GM19452 (cell line): ENCODE measurements at regions not wholly inside any gene's neighbourhood (a gene's known extent, or its start where the extent isn't known, plus 50 kb on each side); places are given as distances from the start of the nearest gene placed in this dataset.
"Not testable (repeated sequence)": the region's sequence is repeated elsewhere in the genome, so short reads cannot be mapped to it uniquely, and the experiment has no call there.

ENCODE experiments used
- ATAC-seq: cut with Tn5 transposase; IDR thresholded peaks from one replicate; pipeline ENCODE4 v1.9.1; 2021; ENCODE audit not compliant: unreplicated experiment

DNA sequence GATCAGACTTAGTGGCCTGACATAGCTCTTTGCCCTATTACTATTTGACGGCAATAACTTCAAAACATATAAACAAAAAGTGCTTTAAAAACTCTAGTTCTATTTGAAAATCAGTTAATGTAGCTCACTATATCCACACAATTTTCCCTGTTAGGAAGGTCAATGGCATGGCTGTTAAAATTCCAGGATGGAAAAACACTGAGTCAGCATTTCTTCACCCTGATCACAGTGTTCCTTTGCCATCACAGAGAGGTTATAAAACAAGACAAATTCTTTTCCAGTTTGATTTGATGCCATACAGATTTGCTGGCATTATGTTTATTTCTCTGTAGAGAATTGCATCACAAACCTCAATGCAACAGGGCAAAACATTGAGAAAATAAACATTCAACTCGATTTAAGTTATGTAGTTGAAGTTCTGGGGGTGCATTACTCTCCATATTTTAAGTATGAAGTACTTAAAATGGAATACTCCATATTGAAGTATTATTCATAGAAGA lies 253.7 kb upstream of the HSF2 start:
- ATAC-seq, result no peak

DNA sequence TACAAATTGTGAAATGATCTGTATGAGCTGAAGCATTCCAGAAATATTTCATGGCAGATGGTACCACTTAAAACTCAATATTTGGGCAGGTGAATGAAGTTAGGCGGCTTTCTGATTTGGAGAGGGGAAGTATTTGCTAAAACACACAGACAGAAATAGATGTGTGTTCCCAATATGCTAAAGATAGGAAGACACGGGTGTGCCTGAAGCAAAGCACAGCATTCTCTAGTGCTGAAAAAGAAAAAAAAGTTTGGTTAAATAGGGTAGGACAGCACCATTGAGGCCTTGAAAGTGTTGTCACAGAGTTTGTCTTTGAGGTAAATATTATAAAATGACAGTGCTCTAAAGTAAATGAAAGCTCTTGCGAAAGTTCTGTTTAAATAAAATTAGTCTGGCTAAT lies 252.2 kb upstream of the HSF2 start:
- no peak for ATAC-seq

DNA sequence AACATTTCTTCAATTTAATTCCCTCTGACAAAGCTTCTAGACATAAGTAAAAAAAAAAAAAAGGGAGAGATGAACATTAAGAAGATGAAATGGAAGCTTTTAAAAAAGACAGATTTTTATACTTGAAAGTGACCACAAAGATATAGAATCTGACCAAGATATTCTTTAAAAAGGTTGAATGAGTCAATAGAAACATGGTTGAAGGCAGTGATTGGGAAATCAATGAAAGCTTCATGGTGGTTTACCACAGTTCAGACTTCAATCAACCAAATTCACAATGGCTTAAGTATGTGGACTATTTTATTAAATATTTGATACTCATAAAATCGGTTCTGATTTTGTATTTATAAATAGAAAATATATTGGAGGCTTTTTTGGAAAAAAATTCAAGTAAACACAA lies 248.4 kb upstream of the HSF2 start:
- no peak for ATAC-seq

DNA sequence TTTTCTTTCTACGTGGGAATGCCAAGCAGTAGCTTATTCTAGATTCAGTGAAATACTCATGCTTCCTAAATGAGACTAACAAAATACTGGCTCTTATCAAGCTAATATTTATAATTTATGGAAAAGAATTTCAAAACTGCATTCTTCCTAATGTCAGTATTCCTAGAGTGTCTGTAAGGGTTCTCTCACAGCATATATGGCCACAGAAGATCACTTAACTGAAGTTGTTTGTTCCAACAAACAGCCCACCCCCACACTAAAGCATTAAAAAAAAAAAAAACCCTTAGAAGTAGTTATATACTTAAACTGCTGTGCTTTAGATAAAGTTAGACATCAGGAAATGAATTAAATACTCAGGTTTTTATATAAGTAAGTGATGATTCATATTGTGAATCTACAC lies 247.7 kb upstream of the HSF2 start:
- ATAC-seq, result no peak

DNA sequence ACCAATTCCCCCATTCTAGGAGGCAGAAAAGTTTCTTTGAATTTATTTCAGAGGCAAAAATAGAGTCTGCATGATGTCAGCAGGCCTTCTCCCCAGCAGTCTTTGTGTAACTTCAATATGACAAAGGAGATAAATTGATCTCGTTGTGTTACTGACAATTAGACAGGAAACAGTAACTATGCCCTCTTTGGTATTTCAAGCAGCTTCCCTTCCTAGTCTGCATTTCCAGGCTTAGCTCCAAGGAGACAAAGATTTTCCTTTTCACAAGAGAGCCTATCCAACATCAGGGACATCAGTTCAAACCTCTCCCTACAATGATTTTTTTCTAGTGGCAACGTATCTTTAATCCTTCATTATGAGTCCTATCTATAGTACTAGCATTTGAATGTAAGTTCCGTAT lies 245.9 kb upstream of the HSF2 start:
- ATAC-seq, result no peak

DNA sequence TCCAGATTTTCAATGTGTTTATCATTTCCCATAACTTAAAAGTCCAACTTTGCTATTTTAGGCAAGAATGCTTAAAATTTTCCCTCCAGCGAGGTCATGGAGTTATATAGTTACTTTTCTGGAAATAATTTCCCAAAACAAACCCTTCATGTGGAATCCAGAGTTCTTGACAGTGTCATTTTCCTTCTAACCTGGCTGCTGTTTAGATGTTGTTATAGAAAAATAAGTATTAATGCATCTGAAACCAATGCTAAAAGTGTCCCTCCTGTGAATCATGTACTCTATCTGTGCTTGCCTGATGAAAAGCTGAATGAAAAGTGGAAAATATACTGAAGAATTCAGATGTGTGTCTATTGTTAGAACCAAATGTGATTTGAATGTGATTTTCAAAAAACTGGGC lies 245.3 kb upstream of the HSF2 start:
- ATAC-seq, result no peak

DNA sequence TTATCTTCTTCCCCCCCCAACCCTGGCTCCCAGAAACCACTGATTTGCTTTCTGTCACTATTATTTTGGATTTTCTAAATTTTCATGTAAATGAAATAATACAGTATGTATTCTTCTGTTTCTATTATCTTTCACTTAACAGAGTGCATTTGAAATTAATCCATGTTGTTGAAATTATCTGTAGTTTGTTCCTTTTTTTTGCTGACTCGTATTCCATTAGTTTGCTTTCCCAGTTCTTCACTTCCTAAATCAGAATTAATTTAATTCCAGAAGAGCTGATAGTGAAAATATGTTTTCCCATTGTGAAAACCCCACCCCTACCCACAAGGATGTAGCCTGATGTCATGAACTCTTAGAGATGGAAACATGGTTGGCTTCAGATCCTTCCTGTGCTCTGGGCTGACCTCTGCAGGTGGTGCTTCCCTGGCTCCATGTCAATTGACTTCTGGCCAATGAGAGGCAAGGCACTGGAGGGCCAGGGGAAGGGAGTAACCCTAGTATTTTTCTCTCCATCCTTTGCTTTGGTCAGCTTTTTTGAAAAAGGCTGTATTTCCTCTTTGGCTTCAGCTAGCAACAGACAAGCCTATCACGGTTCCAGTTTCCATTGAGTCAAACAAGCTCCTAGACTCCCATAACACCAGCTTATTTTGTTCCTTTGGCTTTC lies 244.4 kb upstream of the HSF2 start:
- no peak for ATAC-seq

DNA sequence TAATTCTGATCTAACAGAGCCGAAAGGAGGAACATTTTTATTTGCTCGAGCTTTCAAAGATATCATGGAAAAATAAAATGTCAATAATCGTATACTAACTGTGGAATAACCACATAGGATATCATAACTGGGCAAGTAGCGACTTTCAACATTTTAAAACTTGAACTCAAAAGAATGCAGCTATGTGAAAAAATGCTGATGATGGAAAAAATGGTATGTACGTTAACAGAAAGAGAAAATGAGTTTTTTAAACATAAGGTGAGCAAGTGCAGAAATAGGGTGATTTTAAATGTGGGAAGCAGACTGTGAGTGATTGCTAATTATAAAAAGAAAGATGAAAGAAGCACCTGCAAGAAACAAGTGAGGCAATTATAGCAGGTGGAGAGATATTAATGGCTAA lies 238.3 kb upstream of the HSF2 start:
- no peak for ATAC-seq

DNA sequence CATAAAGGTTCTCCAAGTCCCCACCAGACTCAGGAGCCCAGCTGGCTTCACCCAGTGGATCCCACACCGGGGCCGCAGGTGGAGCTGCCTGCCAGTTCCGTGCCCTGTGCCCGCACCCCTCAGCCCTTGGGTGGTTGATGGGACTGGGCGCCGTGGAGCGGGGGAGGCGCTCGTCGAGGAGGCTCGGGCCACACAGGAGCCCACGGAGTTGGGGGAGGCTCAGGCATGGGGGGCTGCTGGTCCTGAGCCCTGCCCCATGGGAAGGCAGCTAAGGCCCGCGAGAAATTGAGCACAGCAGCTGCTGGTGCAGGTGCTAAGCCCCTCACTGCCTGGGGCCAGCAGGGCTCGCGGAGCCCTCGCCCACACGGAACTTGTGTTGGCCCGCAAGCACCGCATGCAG lies 234.4 kb upstream of the HSF2 start:
- no peak for ATAC-seq

DNA sequence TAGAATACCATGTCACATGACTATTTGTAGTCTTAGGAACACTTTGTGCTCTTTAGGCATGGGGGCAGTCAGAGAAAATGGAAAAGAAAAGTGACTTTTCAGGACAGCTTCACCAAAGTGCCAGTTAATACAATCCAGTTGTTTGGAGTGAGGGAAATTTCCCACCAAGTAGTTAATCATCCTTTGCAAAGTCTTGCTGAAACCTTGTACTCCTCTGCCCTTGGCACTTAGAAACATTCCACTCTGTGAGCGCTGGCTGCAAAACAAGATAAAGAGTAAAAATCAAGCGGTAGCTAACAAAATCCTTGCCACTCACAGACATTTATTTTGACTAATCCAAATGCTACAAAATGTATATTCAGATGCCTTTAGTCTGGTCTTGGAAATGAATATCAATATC lies 229.2 kb upstream of the HSF2 start:
- ATAC-seq, result no peak

DNA sequence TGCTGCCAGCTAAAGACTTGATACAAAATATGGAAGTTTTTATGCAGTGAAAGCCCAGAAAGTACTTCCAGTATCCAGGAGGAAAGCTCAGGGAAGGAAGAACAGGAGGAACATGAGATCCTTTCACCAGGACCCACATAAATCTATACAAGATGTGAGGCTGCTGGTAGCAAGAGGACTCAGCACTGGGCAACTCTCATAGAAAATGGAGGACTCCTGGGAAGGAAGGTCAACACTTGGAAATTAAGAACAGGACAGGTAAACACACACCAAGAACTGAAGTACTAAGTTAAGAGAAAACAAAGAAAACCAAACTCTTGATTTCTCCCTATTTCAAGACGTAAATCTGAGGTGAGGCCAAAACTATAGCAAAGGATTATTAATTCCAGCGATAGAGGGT lies 220.5 kb upstream of the HSF2 start:
- ATAC-seq, result no peak

DNA sequence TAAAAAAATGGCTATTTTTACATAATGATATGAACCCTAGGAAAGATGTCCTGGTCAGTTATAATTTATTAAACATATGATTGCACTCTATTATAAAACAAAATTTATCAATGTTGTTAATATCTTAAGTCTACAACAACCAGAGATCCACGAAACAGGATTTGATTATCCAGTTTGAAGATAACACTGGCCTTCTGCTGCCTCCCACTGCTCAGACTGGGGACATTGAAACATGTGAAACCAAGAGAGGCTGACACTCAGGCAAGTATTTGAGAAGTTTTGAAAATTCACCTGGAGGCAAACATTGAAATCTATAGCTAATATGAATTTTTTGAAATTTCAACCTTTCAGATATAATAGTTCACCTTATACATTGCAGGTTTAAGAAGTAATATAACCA lies 219.3 kb upstream of the HSF2 start:
- ATAC-seq, result no peak

DNA sequence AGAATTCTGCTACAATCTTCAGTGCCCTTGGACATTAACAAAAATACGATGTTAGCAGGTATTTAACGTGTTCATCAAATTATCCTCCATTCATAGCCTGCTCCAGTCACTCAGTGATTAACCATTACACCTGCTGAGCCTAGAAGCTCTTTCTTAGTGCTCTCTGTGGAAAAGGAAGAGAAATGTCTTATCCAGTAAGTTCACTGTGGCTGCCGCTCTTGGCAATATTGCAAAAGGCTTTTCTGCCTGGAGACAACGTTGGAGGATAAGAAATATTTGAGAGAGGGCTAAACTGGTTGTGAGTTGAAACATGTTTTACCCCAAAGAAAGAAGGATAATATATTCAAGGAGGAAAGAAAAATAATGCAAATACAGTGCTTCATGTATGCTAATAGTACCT lies 217.4 kb upstream of the HSF2 start:
- no peak for ATAC-seq

DNA sequence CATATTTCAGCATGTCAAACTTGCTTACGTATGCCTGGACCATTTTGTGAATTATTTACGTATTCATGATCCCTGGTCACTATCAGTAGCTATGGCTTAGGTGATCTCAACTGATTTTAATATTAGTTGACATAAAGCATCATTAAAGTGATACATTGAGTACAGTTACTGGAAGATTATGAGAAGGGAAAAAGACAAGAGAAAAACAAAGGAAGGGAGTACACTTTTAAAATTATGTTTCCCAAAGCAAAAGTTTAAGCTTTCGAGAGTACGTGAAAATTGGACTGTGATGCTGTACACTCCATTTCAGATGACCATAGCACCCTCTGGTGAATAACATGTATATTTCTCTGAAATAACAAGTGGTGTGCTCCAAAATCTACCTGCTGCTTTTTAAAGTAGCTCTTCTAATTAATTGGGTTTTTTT lies 215.0 kb upstream of the HSF2 start:
- ATAC-seq, result no peak

DNA sequence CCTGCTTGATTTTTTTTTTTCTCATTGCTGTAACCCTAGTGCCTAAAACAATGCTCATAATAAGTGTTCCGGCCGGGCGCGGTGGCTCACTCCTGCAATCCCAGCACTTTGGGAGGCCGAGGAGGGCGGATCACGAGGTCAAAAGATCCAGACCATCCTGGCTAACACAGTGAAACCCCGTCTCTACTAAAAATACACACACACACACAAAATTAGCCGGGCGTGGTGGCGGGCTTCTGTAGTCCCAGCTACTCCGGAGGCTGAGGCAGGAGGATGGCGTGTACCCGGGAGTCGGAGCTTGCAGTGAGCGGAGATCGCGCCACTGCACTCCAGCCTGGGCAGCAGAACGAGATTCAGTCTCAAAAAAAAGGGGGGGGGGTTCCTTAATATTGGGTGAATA lies 214.0 kb upstream of the HSF2 start:
- not testable (repeated sequence) for ATAC-seq

DNA sequence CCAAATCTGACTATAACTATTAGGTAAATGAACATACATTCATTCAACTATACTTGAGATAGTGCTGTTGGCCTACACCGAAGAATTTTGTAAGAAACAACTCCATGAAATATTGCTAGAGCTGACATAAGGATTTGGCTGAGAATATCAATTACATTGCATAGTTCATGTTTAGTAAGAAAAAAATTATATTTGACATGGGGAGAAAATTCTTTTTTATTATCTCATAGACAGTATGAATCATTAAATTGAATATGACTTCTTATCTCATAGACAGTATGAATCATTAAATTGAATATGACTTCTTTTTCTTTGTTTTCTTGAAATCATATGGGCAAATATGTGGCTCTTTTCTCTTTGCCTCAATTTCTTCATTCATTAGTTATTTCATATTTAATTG lies 212.3 kb upstream of the HSF2 start:
- no peak for ATAC-seq

DNA sequence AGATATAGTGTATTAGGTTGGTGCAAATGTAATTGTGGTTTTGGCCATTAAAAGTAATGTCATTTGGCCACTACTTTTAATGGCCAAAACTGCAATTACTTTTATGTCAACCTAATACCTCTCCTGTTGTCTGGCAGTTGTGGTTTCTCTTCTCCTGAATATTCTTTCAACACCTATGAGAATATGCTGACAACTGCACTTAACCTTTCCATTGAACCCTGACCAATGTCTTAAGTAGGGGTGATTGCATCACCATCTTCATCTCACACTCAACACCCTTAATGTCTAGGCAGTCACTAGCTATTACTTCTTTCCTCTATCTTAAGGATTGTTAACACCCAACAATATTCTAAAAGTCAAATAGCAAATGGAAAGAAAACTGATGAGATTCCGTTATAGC lies 200.5 kb upstream of the HSF2 start:
- ATAC-seq, result no peak

DNA sequence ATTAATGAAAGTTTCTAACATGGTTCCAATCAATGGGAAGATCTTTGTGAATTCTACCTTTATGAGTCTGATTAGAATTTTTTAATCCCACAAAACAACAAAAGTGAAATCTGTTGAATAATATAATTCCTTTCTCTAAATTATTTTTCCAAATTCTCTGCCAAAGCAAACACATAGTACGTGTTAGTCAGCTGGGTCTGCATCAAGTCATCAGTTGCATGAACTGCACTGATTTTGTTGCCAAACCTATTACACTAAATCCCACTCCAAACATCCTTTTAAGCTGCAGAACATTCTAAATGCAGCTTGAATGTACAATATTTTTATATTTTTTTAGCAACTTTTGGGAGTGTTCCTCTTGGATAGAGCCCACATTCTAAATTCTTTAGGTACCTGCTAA lies 199.0 kb upstream of the HSF2 start:
- no peak for ATAC-seq

DNA sequence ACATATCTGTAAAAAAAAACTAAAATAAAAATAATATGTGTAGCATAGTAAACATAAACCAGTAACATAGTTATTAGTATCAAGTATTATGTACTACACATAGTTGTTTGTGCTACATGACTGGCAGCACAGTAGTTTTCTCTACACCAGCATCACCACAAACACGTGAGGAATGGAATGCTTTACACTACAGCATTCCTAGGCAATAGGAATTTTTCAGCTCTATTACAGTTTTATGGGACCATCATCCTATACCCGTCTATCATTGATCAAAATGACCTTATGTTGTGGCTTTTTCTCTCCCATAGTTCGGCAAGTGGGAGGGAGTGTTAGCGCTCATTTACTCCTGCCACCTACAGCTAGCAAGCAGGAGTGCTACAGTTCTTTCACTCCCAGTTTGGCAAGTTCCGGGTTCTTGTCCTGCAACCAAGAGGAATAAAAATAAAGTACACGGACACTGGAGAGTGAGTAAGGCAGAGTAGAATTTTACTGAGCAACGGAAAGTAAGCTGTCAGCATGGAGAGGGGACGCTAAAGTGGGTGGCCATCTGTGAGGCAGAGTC lies 196.8 kb upstream of the HSF2 start:
- ATAC-seq, result no peak

DNA sequence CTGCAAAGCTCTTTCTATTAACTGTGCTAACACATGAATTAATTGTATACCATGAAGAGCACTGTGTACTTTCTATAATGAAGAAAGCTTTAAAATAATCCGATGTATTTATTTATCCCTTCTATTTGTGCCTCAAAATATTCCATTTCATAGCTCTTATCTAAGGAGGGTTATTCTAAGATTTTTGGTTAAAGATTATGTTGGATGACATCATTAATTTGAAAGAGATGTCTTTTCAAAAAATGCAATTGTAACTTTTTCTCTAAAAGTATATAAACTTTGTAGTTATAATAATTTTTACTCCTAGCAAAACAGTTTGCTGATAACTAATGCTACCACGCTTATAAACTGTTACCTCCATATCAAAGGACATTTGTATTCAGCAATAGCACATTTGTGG lies 192.4 kb upstream of the HSF2 start:
- ATAC-seq, result no peak

DNA sequence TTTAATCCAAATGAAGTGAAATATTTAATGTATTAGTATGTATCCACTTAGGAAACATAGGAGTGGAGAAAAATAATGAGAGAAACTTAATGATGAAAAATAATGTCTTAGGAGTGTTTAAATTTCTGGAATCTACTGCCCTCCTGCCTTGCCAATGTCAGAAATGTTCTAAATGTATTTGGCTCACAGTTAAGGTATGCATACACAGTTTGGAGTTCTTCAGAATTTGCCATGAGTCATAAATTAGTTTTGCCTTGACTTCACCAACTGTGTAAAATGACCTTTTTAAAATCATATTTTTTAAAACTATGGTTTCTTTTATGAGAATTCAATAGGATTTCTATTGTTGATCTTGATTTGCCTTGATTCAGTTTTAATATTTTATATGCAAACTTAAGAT lies 191.7 kb upstream of the HSF2 start:
- no peak for ATAC-seq

DNA sequence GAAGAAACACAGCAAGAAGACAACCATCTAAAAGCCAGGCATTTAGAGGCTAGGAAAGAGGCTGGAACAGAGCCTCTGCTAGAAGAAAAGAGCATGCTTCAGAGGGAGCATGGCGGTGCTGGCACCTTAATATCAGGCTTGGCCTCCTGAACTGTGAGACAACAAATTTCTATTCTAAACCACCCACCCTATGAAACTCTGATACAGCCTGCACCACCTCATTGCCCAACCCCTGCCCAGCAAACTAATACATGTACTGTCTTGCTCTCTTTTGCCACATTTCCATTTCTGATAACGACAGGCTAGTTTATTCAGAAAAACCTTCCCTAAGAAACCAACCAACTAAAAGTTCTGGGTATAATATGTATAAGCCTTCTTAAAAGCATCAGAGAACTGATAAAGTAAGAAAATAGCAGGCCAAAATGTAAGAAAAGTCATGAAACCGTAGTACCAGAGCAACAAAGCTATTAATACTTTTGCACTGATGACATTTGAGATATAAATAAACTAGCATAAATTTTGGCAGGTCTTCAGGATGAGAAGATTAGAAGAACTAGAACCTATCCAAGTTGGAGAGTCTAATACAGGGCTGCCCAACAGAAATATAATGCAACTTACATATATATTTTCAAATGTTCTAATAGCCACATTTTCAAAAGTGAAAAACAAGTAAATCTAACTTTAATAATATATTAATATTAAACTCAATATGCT lies 184.7 kb upstream of the HSF2 start:
- no peak for ATAC-seq

DNA sequence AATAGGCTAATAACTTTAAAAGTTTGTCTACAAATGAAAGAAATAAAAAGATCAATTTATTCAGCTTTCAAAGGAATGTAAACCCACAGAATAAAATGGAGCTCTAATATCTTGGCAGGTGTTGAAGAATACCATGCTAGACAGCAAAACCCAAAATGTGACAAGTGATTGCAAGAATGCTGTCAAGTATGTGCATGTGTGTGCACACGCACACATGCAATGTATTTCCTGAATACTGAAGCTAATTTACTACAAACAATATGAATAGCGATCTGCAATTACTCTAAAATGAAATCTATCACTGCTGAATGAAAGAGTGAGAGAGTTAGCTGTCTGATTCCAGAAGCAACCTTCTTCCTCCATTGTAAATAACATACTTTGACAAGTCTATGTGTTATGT lies 179.2 kb upstream of the HSF2 start:
- ATAC-seq, result no peak
